Nephron progenitor cell (in vitro differentiated cells): ENCODE measurements at regions not wholly inside any gene's neighbourhood (a gene's known extent, or its start where the extent isn't known, plus 50 kb on each side); places are given as distances from the start of the nearest gene placed in this dataset.

Experiments
- DNase-seq: peaks from one replicate; pipeline ENCODE4 v3.0.0; 2021
- H3K27ac Mint-ChIP-seq: 2 replicates; pipeline ENCODE4 v1.8.0; 2021; ENCODE audit warnings: mild to moderate bottlenecking, moderate library complexity, mixed read lengths
- H3K27me3 Mint-ChIP-seq: 2 replicates; pipeline ENCODE4 v1.8.0; 2021; ENCODE audit warnings: mild to moderate bottlenecking, low read depth, mixed read lengths; ENCODE audit not compliant: poor library complexity
- H3K36me3 Mint-ChIP-seq: 2 replicates; pipeline ENCODE4 v1.8.0; 2021; ENCODE audit warnings: low read depth, mixed read lengths
- H3K4me1 Mint-ChIP-seq: 2 replicates; pipeline ENCODE4 v1.8.0; 2021; ENCODE audit warnings: mixed read lengths
- H3K4me3 Mint-ChIP-seq: 2 replicates; pipeline ENCODE4 v1.8.0; 2021; ENCODE audit warnings: mild to moderate bottlenecking, moderate library complexity, mixed read lengths
- H3K9me3 Mint-ChIP-seq: 2 replicates; pipeline ENCODE4 v1.8.0; 2021; ENCODE audit warnings: mild to moderate bottlenecking, moderate library complexity, mixed read lengths
- TF ChIP-seq, protein P1 (sequence below): fragments of 200-600 bp; sonication (generic); IDR thresholded peaks from 2 replicates; pipeline ENCODE4 v1.5.0; 2021; ENCODE audit warnings: antibody characterized with exemption

DNA sequence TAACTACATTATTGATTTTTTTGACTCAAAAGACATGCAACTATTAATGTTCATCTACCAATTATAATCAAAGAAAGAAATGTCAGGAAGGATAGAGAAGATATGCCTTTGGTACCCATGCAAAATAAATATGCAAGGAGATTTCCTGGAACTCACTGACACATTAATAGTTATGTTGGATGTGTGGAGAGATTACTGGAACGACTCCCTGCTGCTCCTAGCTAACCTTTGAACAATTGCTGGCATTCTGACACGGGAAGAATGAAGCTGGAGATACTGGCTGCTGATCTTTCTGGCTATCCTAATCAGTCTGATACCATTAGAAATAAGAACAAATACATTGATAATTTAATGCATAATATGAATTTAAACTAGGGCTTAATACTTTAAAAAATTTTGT is 507.9 kb upstream of the NRG3 start:
- TF ChIP-seq, protein P1, sequence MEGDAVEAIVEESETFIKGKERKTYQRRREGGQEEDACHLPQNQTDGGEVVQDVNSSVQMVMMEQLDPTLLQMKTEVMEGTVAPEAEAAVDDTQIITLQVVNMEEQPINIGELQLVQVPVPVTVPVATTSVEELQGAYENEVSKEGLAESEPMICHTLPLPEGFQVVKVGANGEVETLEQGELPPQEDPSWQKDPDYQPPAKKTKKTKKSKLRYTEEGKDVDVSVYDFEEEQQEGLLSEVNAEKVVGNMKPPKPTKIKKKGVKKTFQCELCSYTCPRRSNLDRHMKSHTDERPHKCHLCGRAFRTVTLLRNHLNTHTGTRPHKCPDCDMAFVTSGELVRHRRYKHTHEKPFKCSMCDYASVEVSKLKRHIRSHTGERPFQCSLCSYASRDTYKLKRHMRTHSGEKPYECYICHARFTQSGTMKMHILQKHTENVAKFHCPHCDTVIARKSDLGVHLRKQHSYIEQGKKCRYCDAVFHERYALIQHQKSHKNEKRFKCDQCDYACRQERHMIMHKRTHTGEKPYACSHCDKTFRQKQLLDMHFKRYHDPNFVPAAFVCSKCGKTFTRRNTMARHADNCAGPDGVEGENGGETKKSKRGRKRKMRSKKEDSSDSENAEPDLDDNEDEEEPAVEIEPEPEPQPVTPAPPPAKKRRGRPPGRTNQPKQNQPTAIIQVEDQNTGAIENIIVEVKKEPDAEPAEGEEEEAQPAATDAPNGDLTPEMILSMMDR: no peak
- H3K27me3 Mint-ChIP-seq: peaks cover 3% of the 10 kb centered on the region
- H3K4me3 Mint-ChIP-seq: no peak overlapping the region
- H3K27ac Mint-ChIP-seq: no peak overlapping the region
- H3K9me3 Mint-ChIP-seq: peaks cover 10% of the 10 kb centered on the region
- H3K36me3 Mint-ChIP-seq: no peaks in the 10 kb centered on the region
- H3K4me1 Mint-ChIP-seq: no peaks in the 10 kb centered on the region
- DNase-seq: no peak

DNA sequence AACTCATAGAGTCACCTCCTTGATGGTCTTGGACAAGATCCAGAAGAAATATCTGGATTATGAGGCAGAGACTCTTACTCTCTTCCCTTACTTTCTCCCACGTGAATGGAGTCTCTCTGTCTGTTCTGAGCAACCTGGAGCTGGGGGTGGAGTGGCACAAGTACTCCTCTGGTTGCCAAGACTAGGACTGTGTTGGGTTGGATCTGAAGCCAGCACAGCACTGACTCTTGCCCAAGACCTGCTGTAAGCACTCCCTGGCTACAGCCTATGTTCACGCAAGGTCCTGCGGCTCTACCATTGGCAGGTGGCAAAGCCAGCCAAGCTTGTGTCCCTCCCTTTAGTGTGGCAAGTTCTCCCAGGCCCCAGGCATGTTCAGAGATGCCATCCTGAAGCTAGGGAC is 488.2 kb upstream of the NRG3 start:
- H3K36me3 Mint-ChIP-seq: no peaks in the 10 kb centered on the region
- H3K9me3 Mint-ChIP-seq: peaks cover 5% of the 10 kb centered on the region
- no peaks in the 10 kb centered on the region for H3K27me3 Mint-ChIP-seq
- no peak for DNase-seq
- no peak overlapping the region for H3K27ac Mint-ChIP-seq
- TF ChIP-seq, protein P1: no peak
- no peaks in the 10 kb centered on the region for H3K4me1 Mint-ChIP-seq
- no peak overlapping the region for H3K4me3 Mint-ChIP-seq

DNA sequence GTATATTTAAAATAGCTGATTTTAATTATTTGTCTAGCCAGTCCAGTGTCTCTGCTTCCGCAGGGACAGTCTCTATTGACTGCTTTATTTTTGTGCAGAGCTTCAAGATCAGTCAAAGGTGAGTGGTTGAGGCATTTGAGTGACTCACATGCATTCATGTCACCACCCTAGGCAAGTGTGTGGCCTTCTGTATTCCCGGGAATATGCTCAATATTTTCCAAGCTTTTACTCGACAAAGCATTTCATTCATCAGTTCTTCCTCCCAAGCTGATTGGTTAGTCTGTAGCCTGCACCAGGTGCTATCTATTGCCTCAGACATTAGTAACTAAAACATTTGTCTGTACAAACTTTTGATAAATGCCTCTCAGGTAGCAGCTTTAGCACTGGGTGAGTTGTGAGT is 471.5 kb upstream of the NRG3 start:
- no peak for DNase-seq
- Mint-ChIP-seq H3K4me1 (no peaks in the 10 kb centered on the region), H3K36me3 (no peaks in the 10 kb centered on the region), H3K27ac (no peak overlapping the region), H3K4me3 (no peak overlapping the region), H3K9me3 (no peaks in the 10 kb centered on the region), H3K27me3 (peaks cover 6% of the 10 kb centered on the region)
- TF ChIP-seq, protein P1: no peak

DNA sequence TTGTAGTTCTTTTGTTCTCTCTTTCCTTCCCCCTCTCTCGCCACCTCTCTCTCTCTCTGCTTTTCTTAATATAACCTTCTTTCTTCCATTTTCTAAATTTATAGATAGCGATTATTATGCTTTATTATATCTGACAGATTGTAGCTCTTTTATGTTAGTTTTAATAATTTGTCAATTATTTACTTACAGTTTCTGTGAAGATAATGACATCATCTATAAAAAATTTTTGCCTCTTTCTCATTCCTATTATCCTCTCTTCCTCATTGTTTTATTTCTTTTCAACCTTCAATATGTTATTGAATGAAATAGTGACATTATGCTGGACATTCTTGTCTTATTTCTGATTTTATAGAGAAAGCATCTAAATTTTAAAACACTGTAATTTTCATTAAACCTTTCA is 469.6 kb upstream of the NRG3 start:
- Mint-ChIP-seq H3K27ac (no peak overlapping the region), H3K27me3 (peaks cover 6% of the 10 kb centered on the region), H3K9me3 (no peaks in the 10 kb centered on the region), H3K4me1 (no peaks in the 10 kb centered on the region), H3K36me3 (no peaks in the 10 kb centered on the region), H3K4me3 (no peak overlapping the region)
- no peak for DNase-seq
- TF ChIP-seq, protein P1: no peak

DNA sequence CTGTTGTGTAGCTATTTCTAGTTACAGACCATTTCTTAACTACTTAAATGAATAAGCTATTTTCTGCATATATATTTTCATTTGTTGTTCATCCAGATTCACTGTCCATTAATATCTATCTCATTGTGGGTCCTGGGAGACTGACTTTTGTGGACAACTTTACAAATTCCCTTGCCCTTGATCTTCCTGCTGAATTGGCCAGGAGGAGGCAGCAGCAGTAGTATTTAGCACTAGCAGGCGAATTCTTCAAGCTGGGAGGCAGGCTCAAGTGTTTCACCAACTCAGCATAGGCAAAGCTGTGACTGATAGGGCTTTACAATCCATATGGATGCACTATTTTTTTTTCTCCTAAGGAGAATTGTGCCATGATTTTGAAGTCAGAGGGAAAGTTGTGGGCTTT is 461.0 kb upstream of the NRG3 start:
- Mint-ChIP-seq H3K9me3 (no peaks in the 10 kb centered on the region), H3K27me3 (no peaks in the 10 kb centered on the region), H3K27ac (no peak overlapping the region), H3K36me3 (no peaks in the 10 kb centered on the region), H3K4me3 (no peak overlapping the region), H3K4me1 (no peaks in the 10 kb centered on the region)
- TF ChIP-seq, protein P1: peak; percentile 49
- DNase-seq: peak; percentile 31

DNA sequence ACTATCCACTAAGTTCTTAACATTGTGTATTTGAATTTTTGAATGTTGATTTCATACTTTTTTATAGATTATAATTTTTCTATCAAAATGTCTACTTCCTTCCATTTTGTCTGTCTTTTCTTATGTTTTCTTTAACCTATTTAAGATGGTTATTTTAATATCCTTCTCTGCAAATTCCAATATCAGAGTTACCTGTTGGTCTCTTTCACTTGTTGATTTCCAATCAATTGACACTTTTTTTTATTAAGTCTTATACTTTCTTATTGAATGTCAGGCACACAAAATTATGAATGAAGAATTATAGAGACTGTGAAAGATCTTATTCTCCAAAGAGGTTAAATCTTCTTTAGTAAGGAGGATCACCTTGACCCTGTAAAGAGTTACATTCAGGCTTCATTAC is 448.3 kb upstream of the NRG3 start:
- H3K27me3 Mint-ChIP-seq: no peaks in the 10 kb centered on the region
- no peak overlapping the region for H3K4me3 Mint-ChIP-seq
- H3K9me3 Mint-ChIP-seq: peaks cover 24% of the 10 kb centered on the region
- no peaks in the 10 kb centered on the region for H3K36me3 Mint-ChIP-seq
- TF ChIP-seq, protein P1: no peak
- no peak overlapping the region for H3K27ac Mint-ChIP-seq
- DNase-seq: no peak
- no peaks in the 10 kb centered on the region for H3K4me1 Mint-ChIP-seq
